GM19035 (cell line): ENCODE measurements at regions not wholly inside any gene's neighbourhood (a gene's known extent, or its start where the extent isn't known, plus 50 kb on each side); places are given as distances from the start of the nearest gene placed in this dataset.
"Not testable (repeated sequence)": the region's sequence is repeated elsewhere in the genome, so short reads cannot be mapped to it uniquely, and the experiment has no call there.

Experiments used
- ATAC-seq: cut with Tn5 transposase; IDR thresholded peaks from one replicate; pipeline ENCODE4 v1.9.1; 2021; ENCODE audit not compliant: unreplicated experiment

GRCh38 chr4:64829749-64830148 lies 420.5 kb upstream of the TECRL start:
- ATAC-seq = no peak

DNA sequence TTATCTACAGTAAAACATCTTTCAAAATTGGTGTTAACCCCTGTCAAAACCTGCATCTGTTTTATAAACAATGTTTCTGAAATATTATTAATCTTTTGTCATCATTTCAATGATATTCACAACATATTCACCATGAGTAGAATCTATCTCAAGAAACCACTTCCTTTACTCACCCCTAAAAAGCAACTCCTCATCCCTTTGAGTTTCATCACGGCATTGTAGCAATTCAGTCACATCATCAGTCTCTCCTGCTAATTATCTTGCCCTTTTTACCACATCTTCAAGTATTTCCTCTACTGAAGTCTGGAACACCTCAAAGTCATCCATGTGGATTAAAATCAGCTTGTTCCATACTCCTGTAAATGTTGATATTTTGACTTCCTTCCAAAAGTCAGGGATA lies 415.3 kb upstream of the TECRL start:
- no peak for ATAC-seq

GRCh38 chr4:64822405-64822804 lies 413.2 kb upstream of the TECRL start:
- ATAC-seq = no peak

DNA sequence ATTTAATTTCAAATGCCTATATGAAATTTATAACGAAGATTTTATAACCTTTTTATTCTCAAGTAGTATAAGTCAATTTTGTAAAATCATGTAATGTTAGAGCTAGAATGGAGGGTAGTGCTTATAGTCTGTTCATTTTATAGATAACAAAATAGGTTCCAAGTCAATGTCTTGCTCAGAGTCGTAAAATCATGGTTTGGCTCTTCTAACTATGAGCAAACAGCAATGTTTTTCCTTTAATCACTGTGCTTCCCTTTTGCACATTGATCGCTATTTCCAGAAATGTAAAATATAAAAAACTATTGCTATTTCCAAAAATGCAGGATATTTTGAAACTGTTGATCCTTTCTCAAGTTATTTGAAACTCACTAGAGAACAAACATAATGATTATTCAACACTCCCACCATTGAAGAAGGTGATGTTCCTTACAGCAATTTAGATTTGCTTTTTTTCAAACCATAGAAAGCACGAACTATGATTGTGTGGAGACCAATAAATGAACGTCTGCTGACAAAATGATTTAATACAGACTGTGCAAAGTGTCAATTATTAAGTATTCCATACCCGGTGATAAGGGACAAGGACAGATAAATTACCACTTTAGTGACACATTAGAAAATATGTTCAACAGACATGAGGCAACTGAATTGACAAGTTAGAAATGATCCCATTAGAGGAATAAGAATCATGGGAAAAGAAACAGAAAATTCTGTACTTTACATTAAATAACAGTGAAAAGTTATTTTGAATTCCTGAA lies 412.1 kb upstream of the TECRL start:
- no peak for ATAC-seq

DNA sequence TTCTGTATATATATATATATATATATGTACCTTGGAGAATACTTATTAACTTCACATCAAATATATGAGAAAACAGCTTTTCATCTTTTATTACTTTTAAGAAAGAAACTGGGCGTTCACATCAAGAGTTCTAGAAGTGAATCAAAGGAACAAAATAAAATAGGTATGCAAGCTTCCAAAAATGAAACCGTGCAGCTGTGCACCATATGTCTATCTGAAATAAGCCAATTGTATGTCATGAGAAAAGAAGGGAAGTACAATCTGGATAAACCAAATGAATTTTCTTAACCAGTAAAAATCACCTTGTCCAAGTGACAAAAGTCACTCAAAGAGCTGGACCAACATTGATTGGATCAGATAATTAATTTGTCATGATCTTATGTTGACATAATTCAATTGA lies 405.4 kb upstream of the TECRL start:
- no peak for ATAC-seq

DNA sequence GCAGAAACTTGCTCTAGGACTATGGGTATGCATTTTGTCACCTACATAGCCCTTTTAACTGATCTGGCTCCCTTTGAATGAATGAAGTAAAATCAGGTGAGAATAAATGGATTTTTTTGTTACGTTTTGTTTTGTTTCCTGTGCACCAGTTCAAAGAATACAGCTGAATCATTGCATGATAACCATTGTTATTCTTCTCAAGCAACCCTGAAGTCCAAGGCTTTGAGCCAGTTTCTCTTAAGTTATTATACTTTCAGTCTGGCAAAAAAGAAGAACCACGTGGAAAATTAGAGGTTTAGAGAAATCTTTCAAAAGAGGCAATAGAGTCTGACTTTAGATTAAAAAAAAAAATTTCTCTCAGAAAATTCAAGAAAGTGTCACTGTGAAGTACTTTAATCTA lies 398.6 kb upstream of the TECRL start:
- ATAC-seq = no peak

GRCh38 chr4:64799751-64800150 lies 390.5 kb upstream of the TECRL start:
- ATAC-seq = no peak

GRCh38 chr4:64798828-64799227 lies 389.6 kb upstream of the TECRL start:
- ATAC-seq = not testable (repeated sequence)

DNA sequence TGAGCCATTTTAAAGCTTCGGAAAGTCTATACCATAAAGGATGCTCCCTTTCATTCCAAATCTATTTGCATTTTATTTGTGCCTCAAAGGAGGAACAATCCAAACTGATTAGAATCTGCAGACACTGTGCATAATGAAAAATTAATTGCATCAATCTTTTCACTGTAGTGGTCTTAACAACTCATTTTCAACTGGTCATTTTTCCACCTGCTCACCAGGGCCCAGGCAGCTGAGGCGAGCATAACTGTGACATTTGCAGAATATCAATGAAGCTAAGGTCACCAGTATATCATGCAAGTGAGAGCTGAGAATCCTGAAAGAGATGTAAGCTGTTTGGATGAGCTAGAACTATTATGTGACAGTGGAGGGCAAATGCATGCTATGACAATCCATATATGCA lies 387.3 kb upstream of the TECRL start:
- no peak for ATAC-seq

- no peak for ATAC-seq
Measured at GRCh38 chr4:64784125-64784524, 374.9 kb upstream of the TECRL start.

DNA sequence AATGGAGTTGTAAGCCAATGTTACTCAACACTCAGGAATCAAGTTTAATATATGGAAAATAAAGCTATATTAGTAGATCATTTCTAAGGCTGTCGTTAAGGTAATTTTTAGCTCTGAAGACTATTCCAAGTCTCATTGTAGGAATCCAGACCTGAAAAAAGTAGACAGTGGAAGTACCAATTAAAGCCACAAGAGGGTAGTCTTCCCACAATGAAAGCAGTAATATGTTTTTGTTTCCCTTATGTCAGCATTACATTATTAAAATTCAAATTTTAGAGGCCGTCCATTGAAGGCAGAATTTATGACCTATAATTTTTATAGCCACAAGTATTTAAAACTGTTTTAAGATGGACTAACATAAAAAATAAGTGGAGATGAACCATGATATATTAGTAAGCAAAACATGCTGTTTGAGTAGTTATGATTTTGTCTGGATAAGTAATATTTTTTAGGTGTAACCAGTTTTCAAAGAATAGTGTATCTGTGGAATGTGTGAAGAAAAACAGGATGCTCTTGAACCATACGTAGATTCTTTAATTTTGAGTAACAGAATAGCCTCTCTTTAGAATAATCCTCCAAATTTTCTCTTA lies 372.6 kb upstream of the TECRL start:
- ATAC-seq = peak; percentile 66

- ATAC-seq = no peak
Measured at GRCh38 chr4:64780664-64781063, 371.4 kb upstream of the TECRL start.

- no peak for ATAC-seq
Measured at GRCh38 chr4:64777286-64777685, 368.0 kb upstream of the TECRL start.

- ATAC-seq = no peak
Measured at GRCh38 chr4:64776820-64777219, 367.6 kb upstream of the TECRL start.

DNA sequence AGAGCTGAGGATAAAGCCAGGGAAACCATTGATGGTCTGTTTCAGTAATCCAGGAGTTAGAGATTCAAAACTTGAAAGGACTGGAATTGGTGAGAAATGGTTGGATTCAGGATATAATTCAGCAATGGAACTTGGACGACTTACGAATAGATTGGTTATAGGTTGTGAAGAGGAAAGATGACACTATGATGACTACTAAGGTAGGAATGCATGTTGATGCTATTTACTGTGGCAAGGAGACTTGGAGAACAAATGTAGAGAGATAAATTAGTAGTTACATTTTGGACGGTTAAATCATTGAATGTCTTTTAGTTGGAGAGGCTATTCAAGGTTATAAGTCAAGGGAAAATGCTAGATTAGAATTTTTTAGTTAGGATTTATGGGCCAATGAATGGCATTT lies 365.4 kb upstream of the TECRL start:
- ATAC-seq = no peak

DNA sequence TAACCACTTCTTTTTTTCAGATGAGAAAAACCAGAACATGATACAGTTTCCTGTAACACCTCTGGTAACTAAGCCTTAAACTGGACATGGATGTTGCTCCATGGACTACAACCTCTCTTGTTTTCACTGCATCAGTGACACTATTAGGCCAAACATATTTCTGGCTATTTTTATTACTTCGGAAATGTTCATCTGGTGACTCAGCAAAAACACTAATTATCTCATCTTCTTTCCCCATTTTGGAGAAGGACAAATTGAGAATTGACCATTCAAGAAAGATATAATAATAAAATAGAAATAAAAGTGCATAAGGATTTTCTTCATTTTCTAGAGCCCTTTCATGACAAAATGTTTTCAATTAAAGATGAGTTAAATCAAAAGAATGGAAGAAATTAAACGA lies 361.9 kb upstream of the TECRL start:
- no peak for ATAC-seq

DNA sequence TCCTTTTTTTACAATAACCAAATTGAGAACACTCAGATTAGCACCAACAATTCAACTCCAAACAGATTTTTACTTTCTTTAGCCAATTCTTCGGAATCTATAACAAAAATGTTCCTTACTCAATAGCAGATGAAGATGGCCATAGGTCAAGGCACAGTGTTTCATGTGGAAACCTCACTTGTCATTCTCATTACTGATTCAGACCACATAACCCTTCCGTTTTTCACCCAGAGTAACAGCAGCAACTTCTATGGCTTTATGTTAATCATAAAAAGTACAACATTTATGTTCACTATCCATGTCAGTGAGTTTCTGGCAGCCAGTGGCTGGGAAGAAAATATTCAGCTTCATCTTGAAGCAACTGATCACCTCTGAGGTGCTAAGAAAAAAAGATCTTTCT lies 358.3 kb upstream of the TECRL start:
- no peak for ATAC-seq

DNA sequence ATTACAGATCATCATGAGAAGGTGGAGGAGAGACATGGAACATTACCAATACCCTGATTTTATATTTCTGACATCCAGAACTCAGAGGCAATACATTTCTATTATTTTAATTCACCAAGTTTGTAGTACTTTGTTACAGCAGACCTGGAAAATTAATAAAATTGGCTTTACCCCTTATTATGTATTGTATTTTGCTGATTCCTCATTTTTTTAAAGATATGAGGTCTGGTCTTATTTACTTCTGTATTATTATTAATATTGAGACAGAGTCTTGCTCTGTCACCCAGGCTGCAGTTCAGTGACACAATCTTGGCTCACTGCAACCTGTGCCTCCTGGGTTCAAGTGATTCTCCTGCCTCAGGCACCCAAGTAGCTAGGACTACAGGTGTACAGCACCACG lies 357.3 kb upstream of the TECRL start:
- ATAC-seq = no peak

GRCh38 chr4:64756016-64756415 lies 346.8 kb upstream of the TECRL start:
- ATAC-seq = no peak

GRCh38 chr4:64747919-64748715 lies 338.9 kb upstream of the TECRL start:
- ATAC-seq = no peak

- ATAC-seq = no peak
Measured at GRCh38 chr4:64738240-64738639, 329.0 kb upstream of the TECRL start.

- not testable (repeated sequence) for ATAC-seq
Measured at GRCh38 chr4:64737854-64738138, 328.5 kb upstream of the TECRL start.
